GM21825 (cell line): ENCODE measurements at regions not wholly inside any gene's neighbourhood (a gene's known extent, or its start where the extent isn't known, plus 50 kb on each side); places are given as distances from the start of the nearest gene placed in this dataset.
"Not testable (repeated sequence)": the region's sequence is repeated elsewhere in the genome, so short reads cannot be mapped to it uniquely, and the experiment has no call there.

Experiments
- ATAC-seq: cut with Tn5 transposase; IDR thresholded peaks from one replicate; pipeline ENCODE4 v1.9.1; 2021; ENCODE audit warnings: mild to moderate bottlenecking, moderate library complexity; ENCODE audit not compliant: unreplicated experiment

GRCh38 chr4:107562316-107562715 is 157.7 kb downstream of the PAPSS1 start:
- no peak for ATAC-seq

GRCh38 chr4:107561481-107561880 is 158.6 kb downstream of the PAPSS1 start:
- no peak for ATAC-seq

- no peak for ATAC-seq
Observed at GRCh38 chr4:107559653-107560052, 160.4 kb downstream of the PAPSS1 start.

GRCh38 chr4:107552306-107552705 is 167.7 kb downstream of the PAPSS1 start:
- ATAC-seq = no peak

GRCh38 chr4:107548211-107548905 is 171.7 kb downstream of the PAPSS1 start:
- no peak for ATAC-seq

GRCh38 chr4:107546638-107547037 is 173.4 kb downstream of the PAPSS1 start:
- ATAC-seq = no peak

- ATAC-seq = no peak
Observed at GRCh38 chr4:107541511-107541910, 178.5 kb downstream of the PAPSS1 start.

- ATAC-seq = no peak
Observed at GRCh38 chr4:107531927-107532326, 188.1 kb downstream of the PAPSS1 start.

- ATAC-seq = no peak
Observed at GRCh38 chr4:107520368-107520767, 199.7 kb downstream of the PAPSS1 start.

GRCh38 chr4:107519053-107519452 is 201.0 kb downstream of the PAPSS1 start:
- no peak for ATAC-seq

- no peak for ATAC-seq
Observed at GRCh38 chr4:107518076-107518475, 202.0 kb downstream of the PAPSS1 start.

GRCh38 chr4:107512549-107512948 is 207.5 kb downstream of the PAPSS1 start:
- ATAC-seq = no peak

- ATAC-seq = no peak
Observed at GRCh38 chr4:107509615-107510014, 210.4 kb downstream of the PAPSS1 start.

GRCh38 chr4:107500551-107500950 is 219.5 kb downstream of the PAPSS1 start:
- ATAC-seq = no peak

GRCh38 chr4:107497054-107497453 is 223.0 kb downstream of the PAPSS1 start:
- ATAC-seq = no peak

- no peak for ATAC-seq
Observed at GRCh38 chr4:107492566-107492965, 227.5 kb downstream of the PAPSS1 start.

GRCh38 chr4:107490116-107490515 is 229.9 kb downstream of the PAPSS1 start:
- ATAC-seq = no peak

GRCh38 chr4:107483621-107484020 is 236.4 kb downstream of the PAPSS1 start:
- not testable (repeated sequence) for ATAC-seq

- no peak for ATAC-seq
Observed at GRCh38 chr4:107482546-107482945, 237.5 kb downstream of the PAPSS1 start.

GRCh38 chr4:107478327-107478980 is 241.6 kb downstream of the PAPSS1 start:
- no peak for ATAC-seq

- ATAC-seq = no peak
Observed at GRCh38 chr4:107473126-107473525, 246.9 kb downstream of the PAPSS1 start.

- ATAC-seq = no peak
Observed at GRCh38 chr4:107472265-107472948, 247.6 kb downstream of the PAPSS1 start.
